ENCODE measurements at regions not wholly inside any gene's neighbourhood (a gene's known extent, or its start where the extent isn't known, plus 50 kb on each side); places are given as distances from the start of the nearest gene placed in this dataset.

GRCh38 chr18:70598406-70598805 is 309.6 kb downstream of the SOCS6 start:
- no peak for TF ChIP-seq ZKSCAN5 (CRISPR knock-in tag; IDR thresholded peaks at IDR 0.05)
- no peak for TF ChIP-seq PATZ1 (CRISPR knock-in tag; IDR thresholded peaks at IDR 0.05)
- no peak for TF ChIP-seq MXD1 (CRISPR knock-in tag; IDR thresholded peaks at IDR 0.05)
- TF ChIP-seq MAFF (IDR thresholded peaks at IDR 0.05; ENCODE audit: low read depth, low read length) = no peak
- no peak for TF ChIP-seq CTCF (CRISPR knock-in tag; IDR thresholded peaks at IDR 0.05)
- TF ChIP-seq SMAD3 (CRISPR knock-in tag; IDR thresholded peaks at IDR 0.05) = no peak
- no peak for TF ChIP-seq ZNF780A (CRISPR knock-in tag; IDR thresholded peaks at IDR 0.05)
- no peak for TF ChIP-seq RERE (CRISPR knock-in tag; IDR thresholded peaks at IDR 0.05; ENCODE audit: low read depth)

Measured in HepG2 (cell line).